ENCODE measurements at regions not wholly inside any gene's neighbourhood (a gene's known extent, or its start where the extent isn't known, plus 50 kb on each side); places are given as distances from the start of the nearest gene placed in this dataset.

DNA sequence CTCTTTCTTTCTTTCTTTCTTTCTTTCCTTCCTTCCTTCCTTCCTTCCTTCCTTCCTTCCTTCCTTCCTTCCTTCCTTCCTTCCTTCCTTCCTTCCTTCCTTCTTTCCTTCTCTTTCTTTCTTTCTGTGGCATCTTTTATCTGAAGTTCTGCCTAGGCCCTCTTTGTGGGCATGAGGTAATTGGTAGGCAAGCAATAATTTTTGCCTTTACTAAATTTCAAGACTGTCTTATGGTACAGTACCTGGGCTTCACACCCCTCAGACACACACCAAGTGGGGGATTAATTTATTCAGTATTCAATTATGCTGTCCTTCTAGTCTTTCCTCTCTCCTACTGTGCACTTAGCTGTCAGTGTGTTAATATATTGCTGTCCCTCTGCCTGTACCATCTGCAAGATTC lies 155.5 kb downstream of the OXSM start:
- intact Hi-C loops (cut with micrococcal nuclease): no loop called here
- no peak for DNase-seq
- Histone ChIP-seq H3K36me3 (no peaks in the 10 kb centered on the region), H3K27me3 (ENCODE audit: low read depth) (no peaks in the 10 kb centered on the region), H3K27ac (replicated peaks) (no peak overlapping the region), H3K4me1 (no peaks in the 10 kb centered on the region), H3K9me3 (replicated peaks) (no peaks in the 10 kb centered on the region), H3K4me3 (no peak overlapping the region)
- TF ChIP-seq, protein P1, sequence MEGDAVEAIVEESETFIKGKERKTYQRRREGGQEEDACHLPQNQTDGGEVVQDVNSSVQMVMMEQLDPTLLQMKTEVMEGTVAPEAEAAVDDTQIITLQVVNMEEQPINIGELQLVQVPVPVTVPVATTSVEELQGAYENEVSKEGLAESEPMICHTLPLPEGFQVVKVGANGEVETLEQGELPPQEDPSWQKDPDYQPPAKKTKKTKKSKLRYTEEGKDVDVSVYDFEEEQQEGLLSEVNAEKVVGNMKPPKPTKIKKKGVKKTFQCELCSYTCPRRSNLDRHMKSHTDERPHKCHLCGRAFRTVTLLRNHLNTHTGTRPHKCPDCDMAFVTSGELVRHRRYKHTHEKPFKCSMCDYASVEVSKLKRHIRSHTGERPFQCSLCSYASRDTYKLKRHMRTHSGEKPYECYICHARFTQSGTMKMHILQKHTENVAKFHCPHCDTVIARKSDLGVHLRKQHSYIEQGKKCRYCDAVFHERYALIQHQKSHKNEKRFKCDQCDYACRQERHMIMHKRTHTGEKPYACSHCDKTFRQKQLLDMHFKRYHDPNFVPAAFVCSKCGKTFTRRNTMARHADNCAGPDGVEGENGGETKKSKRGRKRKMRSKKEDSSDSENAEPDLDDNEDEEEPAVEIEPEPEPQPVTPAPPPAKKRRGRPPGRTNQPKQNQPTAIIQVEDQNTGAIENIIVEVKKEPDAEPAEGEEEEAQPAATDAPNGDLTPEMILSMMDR (IDR thresholded peaks at IDR 0.05; ENCODE audit: borderline replicate concordance): no peak

DNA sequence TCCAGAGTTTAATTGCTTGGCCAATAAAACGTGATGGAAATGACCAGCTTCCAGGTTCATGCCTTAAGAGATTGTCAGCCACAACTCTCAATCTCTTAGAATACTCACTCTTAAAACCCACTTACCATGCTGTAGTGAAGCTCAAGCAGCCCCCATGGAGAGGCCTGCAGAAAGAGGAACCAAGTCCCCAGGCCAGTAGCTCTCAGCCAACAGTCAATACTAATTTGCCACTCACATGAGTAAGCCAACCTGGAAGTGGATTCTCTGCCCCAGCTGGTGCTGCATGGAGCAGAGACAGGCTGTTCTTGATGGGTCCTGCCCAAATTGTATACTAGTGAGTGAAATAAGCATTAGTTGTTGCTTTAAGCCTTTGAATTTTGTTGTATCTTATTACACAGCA lies 155.9 kb downstream of the OXSM start:
- TF ChIP-seq, protein P1 (IDR thresholded peaks at IDR 0.05; ENCODE audit: borderline replicate concordance): no peak
- Histone ChIP-seq H3K4me1 (no peaks in the 10 kb centered on the region), H3K27me3 (ENCODE audit: low read depth) (no peaks in the 10 kb centered on the region), H3K9me3 (replicated peaks) (no peaks in the 10 kb centered on the region), H3K36me3 (no peaks in the 10 kb centered on the region), H3K4me3 (no peak overlapping the region), H3K27ac (replicated peaks) (no peak overlapping the region)
- DNase-seq: no peak
- intact Hi-C loops (cut with micrococcal nuclease): no loop called here

DNA sequence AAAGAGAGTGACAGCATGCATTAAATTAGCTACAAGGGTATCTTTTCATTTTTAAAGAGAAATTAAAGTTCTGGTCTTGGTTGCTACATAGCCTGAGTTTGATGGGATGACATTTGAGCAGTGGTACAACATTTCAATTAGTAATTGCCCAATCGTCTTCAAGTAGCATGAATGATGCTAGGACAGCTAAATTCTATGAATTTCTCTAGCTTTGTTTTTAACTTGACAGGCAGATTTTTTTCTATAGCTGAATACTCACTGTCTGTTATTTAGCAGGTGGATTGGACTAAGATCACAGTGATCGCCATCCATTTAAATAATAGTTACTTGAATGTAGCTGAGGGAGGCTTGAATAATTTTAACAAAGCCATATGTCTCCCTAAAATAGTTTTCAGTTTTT lies 162.2 kb downstream of the OXSM start:
- TF ChIP-seq, protein P1 (IDR thresholded peaks at IDR 0.05; ENCODE audit: borderline replicate concordance): no peak
- intact Hi-C loops (cut with micrococcal nuclease): no loop called here
- no peaks in the 10 kb centered on the region for H3K27me3 ChIP-seq (ENCODE audit: low read depth)
- no peaks in the 10 kb centered on the region for H3K9me3 ChIP-seq (replicated peaks)
- H3K36me3 ChIP-seq: no peaks in the 10 kb centered on the region
- H3K4me3 ChIP-seq: no peak overlapping the region
- DNase-seq: no peak
- H3K4me1 ChIP-seq: peaks cover under 1% of the 10 kb centered on the region
- H3K27ac ChIP-seq (replicated peaks): no peak overlapping the region

DNA sequence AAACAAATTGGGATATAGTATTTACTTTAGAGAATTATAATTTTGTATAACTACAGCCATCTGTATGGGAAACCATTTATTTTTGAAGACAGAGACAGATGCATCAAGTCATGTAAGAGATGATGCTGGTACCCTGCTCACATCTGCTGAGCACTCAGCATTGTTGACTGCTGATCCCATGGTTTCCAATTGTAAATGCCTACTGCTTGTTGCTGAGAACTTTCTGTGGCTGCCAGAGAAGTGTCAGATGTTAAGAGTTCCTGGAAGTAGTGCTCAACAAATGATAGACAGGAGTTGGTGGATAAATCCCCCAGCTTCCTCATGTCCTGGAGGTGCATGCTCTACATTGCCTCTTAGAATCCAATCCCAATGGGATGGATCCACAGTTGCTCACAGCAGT lies 167.1 kb downstream of the OXSM start:
- Histone ChIP-seq H3K36me3 (no peaks in the 10 kb centered on the region), H3K27ac (replicated peaks) (no peak overlapping the region), H3K4me3 (no peak overlapping the region), H3K4me1 (peaks cover 7% of the 10 kb centered on the region), H3K27me3 (ENCODE audit: low read depth) (no peaks in the 10 kb centered on the region), H3K9me3 (replicated peaks) (no peaks in the 10 kb centered on the region)
- DNase-seq: no peak
- TF ChIP-seq, protein P1 (IDR thresholded peaks at IDR 0.05; ENCODE audit: borderline replicate concordance): no peak
- intact Hi-C loops (cut with micrococcal nuclease): no loop called here

DNA sequence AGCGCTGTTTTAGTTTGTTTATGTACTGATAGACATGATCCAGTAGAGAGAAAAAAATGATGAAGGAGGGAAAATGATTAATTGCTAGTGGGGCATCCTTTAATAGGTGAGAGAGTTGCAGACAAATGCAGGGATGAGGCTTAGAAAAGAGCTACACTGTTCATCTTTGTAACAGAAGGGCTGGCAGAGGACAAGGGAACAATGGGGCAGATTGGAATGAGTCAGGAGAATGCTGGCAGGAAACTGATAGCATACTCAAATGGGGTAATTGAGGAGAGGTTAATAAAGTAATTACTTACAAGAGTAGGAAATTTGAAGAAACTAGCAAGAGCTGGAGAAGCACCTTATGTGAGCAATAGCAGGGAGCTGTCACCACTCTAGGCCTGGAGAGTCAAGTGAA lies 170.9 kb downstream of the OXSM start:
- H3K36me3 ChIP-seq: no peaks in the 10 kb centered on the region
- intact Hi-C loops (cut with micrococcal nuclease): no loop called here
- no peaks in the 10 kb centered on the region for H3K9me3 ChIP-seq (replicated peaks)
- TF ChIP-seq, protein P1 (IDR thresholded peaks at IDR 0.05; ENCODE audit: borderline replicate concordance): no peak
- no peak overlapping the region for H3K27ac ChIP-seq (replicated peaks)
- no peak for DNase-seq
- no peaks in the 10 kb centered on the region for H3K27me3 ChIP-seq (ENCODE audit: low read depth)
- H3K4me3 ChIP-seq: no peak overlapping the region
- peaks cover 7% of the 10 kb centered on the region for H3K4me1 ChIP-seq

DNA sequence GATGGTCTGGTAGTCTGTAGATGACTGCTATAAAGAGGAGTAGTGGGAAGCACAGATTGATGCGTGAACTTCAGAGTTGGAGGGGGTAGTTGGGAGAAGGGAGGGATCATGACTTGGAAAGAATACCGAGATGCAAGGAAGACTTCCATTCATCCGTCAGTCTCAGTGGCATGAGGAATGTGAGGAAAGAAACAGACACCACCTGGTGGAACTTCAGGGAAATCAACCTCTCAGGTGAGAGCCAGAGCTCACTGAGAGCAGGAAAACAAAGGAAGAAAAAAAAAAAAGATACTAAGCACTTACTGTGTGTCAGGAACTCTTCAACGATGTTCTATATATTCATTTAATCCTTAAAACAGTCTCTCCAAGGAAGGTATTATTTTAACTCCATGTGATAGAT lies 172.4 kb downstream of the OXSM start:
- H3K27ac ChIP-seq (replicated peaks): no peak overlapping the region
- H3K27me3 ChIP-seq (ENCODE audit: low read depth): no peaks in the 10 kb centered on the region
- H3K4me1 ChIP-seq: peaks cover 6% of the 10 kb centered on the region
- intact Hi-C loops (cut with micrococcal nuclease): no loop called here
- DNase-seq: no peak
- TF ChIP-seq, protein P1 (IDR thresholded peaks at IDR 0.05; ENCODE audit: borderline replicate concordance): no peak
- no peak overlapping the region for H3K4me3 ChIP-seq
- H3K36me3 ChIP-seq: no peaks in the 10 kb centered on the region
- H3K9me3 ChIP-seq (replicated peaks): no peaks in the 10 kb centered on the region
